Kidney glomerular epithelial cell (primary cell): ENCODE measurements at regions not wholly inside any gene's neighbourhood (a gene's known extent, or its start where the extent isn't known, plus 50 kb on each side); places are given as distances from the start of the nearest gene placed in this dataset.
A peak's percentile ranks its signal among the peaks of the same experiment; 100 is the strongest.
"Not testable (repeated sequence)": the region's sequence is repeated elsewhere in the genome, so short reads cannot be mapped to it uniquely, and the experiment has no call there.

Source experiments
- DNase-seq: peaks from one replicate; lab custom pipeline; 2025; lab: John Stamatoyannopoulos, UW

- DNase-seq, result no peak
Observed at GRCh38 chr7:106583706-106584690, 77.0 kb downstream of the CCDC71L start.

- DNase-seq, result no peak
Observed at GRCh38 chr7:106583100-106583499, 77.9 kb downstream of the CCDC71L start.

DNA sequence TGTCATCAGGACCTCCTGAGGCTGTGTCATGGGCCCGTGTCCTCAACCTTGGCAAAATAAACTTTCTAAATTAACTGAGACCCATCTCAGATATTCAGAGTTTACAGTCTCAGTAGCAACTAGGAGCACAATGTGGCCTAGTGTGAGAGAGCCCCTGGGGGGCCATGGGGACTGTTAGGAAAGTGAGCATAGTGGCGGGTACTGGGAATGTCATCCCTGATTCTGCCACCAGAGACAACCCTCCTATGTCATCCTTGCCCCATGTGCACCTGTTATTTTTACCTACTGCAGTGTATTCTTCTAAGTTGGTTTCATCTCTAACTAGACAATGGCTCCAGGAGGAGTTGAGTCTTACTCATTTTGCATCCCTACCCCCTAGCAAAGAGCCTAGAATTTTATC is 78.6 kb downstream of the CCDC71L start:
- DNase-seq, result no peak

GRCh38 chr7:106579086-106579485 is 81.9 kb downstream of the CCDC71L start:
- not testable (repeated sequence) for DNase-seq

DNA sequence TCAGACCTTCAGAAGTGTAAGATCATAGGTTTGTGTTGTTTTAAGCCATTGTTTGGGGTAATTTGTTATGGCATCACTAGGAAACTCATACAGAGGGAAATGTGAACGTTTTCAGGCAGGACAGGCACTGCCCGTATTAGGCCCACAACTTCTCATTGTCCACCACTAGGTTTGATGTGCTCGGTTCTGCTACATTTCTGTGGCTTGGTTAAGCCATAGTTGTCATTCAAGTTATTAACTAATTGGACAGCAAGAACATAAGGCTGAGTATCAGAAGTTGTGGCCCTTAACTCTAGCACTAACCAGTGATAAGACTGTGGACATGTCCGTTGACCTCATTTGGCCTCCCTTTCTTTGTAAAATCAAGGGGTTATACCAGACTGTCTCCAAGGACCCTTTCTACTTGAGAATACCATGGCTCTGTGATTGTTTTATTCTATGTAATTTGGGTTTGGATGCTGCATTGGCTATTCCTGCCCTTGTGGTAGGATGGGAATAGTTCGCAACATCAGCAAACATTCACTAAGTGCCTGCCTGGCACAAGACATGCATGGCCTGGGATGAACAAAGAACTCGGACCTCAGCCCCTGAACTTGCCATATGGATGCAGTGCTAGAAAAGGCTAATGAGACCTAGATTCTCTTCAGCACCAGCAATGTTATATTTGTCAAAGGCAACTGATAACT is 85.7 kb downstream of the CCDC71L start:
- no peak for DNase-seq

GRCh38 chr7:106573738-106574137 is 87.2 kb downstream of the CCDC71L start:
- no peak for DNase-seq

DNA sequence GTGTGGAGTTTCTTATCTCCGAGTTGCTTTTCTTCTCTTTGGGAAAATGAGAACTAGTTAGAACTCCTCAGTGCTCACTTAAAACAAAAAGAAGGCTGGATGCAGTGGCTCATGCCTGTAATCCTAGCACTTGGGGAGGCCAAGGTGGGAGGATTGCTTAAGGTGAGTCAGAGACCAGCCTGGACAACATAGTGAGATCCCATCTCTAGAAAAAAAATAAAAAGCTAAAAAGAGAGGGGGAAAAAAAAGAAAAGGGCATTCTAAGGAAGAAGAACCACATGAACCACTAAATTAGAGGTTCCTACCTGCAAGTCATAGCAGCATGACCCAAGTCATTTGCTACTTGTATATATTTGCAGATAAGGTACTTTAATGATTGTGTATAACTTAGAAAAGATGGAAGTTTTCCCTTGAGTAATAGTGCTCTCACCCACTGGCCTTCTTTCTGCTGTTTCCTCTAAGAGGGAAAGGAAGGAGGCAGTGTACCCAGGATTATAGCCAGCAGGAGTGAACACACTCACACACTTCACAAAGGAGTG is 87.8 kb downstream of the CCDC71L start:
- DNase-seq, result no peak

GRCh38 chr7:106572394-106573124 is 88.4 kb downstream of the CCDC71L start:
- no peak for DNase-seq

DNA sequence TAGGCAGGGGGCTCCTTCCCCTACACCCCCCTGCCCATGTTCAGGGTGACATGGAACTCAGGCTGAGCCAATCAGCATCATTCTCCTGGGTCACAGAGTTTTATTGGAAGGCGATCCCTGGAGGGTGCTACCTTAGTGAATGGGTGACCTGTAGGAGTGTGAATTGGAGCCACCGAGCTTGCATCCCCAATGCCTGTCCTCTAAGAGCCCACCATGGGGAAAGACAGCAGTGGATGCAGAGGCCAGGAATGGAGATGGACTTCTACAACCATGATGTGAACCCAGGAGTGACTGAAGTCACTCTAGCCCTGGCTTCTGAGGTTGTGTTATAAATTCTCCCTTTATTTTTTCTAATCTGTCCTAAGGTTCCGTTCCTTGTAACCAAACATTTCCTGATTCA is 89.4 kb downstream of the CCDC71L start:
- DNase-seq, result no peak

GRCh38 chr7:106570948-106571418 is 90.0 kb downstream of the CCDC71L start:
- no peak for DNase-seq

GRCh38 chr7:106570146-106570545 is 90.8 kb downstream of the CCDC71L start:
- DNase-seq, result no peak

- no peak for DNase-seq
Observed at GRCh38 chr7:106569500-106569929, 91.4 kb downstream of the CCDC71L start.

GRCh38 chr7:106568680-106569499 is 92.1 kb downstream of the CCDC71L start:
- DNase-seq, result peak; percentile 8

GRCh38 chr7:106568002-106568679 is 92.8 kb downstream of the CCDC71L start:
- DNase-seq, result no peak

DNA sequence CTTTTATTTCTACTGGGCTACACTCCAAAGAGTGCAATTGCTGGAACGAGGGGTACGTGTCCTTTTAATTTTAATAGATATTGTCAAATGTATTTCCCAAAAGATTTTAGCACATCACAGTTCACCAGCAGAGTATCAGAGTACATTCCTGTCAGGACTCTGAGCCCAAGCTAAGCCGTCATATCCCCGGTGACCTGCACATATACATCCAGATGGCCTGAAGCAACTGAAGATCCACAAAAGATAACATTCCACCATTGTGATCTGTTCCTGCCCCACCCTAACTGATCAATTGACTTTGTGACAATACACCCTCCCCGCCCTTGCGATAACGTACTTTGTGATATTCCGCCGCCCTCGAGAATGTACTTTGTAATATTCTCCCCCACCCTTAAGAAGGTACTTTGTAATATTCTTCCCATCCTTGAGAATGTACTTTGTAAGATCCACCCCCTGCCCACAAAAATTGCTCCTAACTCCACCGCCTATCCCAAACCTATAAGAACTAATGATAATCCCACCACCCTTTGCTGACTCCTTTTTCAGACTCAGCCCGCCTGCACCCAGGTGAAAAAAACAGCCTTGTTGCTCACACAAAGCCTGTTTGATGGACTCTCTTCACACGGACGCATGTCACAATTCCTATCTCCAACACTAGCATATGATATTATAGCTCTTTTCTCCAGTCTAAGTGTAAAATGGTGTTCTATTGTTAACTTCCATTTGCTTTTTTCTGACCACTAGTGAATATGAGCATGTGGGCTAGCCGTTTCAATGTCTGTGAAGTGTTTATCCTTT is 93.6 kb downstream of the CCDC71L start:
- not testable (repeated sequence) for DNase-seq

- no peak for DNase-seq
Observed at GRCh38 chr7:106566672-106567071, 94.3 kb downstream of the CCDC71L start.

DNA sequence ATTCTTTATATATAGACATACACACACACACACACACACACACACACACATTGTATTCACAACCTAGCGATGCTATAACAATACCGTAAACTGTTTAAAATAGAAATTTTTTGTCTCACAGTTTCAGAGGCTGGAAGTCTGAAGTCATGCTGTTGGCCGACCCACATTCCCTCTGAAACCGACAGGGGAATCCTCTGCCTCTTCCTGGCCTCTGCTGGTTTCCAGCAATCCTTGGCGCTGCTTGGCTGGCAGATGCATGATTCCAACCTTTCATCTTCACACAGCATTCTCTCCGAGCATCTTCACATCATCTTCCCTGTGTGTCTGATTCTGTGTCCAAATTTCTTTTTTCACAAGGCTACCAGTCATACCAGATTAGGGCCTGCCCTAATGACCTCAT is 94.8 kb downstream of the CCDC71L start:
- DNase-seq, result no peak

- DNase-seq, result no peak
Observed at GRCh38 chr7:106565428-106565827, 95.5 kb downstream of the CCDC71L start.

- no peak for DNase-seq
Observed at GRCh38 chr7:106563466-106564150, 97.3 kb downstream of the CCDC71L start.
